ENCODE measurements at regions not wholly inside any gene's neighbourhood (a gene's known extent, or its start where the extent isn't known, plus 50 kb on each side); places are given as distances from the start of the nearest gene placed in this dataset.

DNA sequence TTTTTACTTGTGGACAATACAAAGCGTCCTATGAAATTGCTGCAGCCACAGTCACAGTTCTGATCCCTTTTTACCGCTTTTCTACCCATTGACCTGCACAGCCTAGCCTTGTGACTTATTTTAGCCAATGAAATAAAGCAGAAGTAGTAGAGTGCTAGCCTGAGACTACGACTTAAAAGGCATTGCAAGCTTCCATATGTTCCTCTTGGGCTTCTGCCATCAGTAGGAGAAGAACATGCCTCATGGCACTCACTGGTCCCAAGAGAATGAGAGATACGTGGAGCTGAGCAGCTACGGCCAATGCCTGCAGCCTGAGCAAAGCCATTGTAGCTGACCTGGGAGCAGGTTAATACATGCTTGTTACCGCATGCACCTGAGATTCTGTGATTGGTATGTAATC lies 416.6 kb upstream of the CLINT1 start:
- intact Hi-C loops (cut with micrococcal nuclease), result no loop called here
- ChIA-PET CTCF (no interaction called here), POLR2A (no interaction called here)
- no peaks in the 10 kb centered on the region for H3K27me3 Mint-ChIP-seq
- H3K9me3 Mint-ChIP-seq, result no peaks in the 10 kb centered on the region
- H3K36me3 Mint-ChIP-seq, result no peaks in the 10 kb centered on the region
- no peak for DNase-seq
- no peak overlapping the region for H3K4me3 Mint-ChIP-seq
- no peak overlapping the region for H3K27ac Mint-ChIP-seq
- H3K4me1 Mint-ChIP-seq (ENCODE audit: low read depth), result no peaks in the 10 kb centered on the region

DNA sequence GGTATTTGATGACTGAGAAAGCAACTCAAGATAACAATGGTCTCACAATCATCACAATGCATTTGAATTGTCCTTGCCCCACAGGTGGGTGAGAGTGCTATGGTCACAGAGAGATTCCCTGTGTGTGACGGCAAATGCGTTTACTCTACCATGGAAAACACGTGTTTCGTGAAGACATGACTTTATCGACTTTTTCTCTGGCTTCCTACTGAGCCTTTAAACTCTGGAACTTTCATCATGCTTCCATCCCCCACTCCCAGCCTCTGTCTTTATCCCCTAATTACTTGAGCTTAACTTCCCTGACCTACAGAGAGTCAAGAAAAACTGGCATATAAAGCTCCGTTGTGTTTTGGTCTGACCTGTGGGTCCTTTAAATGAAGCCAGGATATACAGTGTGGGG lies 414.1 kb upstream of the CLINT1 start:
- H3K4me3 Mint-ChIP-seq, result no peak overlapping the region
- ChIA-PET POLR2A (no interaction called here), CTCF (no interaction called here)
- intact Hi-C loops (cut with micrococcal nuclease), result no loop called here
- H3K27me3 Mint-ChIP-seq, result no peaks in the 10 kb centered on the region
- no peak for DNase-seq
- H3K27ac Mint-ChIP-seq, result no peak overlapping the region
- no peaks in the 10 kb centered on the region for H3K9me3 Mint-ChIP-seq
- no peaks in the 10 kb centered on the region for H3K36me3 Mint-ChIP-seq
- H3K4me1 Mint-ChIP-seq (ENCODE audit: low read depth), result no peaks in the 10 kb centered on the region

DNA sequence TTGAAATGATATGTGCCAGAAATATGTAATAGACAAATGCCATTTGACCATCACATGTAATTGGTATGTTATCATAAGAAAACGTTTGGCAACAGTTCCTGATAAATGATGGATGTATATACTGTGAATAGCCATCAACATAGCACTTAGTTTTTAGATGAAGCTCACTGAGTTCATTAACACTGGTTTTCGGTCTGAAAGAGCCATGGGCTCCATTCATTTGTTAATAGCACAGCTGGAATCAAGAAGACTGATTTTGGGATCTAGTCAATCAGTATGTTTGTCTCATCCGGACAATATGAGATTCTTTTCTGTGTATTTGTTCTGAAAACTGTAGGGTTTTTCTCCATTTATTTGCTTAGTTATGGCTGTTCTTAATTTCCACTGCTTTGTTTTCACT lies 413.5 kb upstream of the CLINT1 start:
- Mint-ChIP-seq H3K27ac (no peak overlapping the region), H3K36me3 (no peaks in the 10 kb centered on the region), H3K9me3 (no peaks in the 10 kb centered on the region), H3K4me1 (ENCODE audit: low read depth) (no peaks in the 10 kb centered on the region), H3K4me3 (no peak overlapping the region), H3K27me3 (no peaks in the 10 kb centered on the region)
- intact Hi-C loops (cut with micrococcal nuclease), result no loop called here
- ChIA-PET CTCF (no interaction called here), POLR2A (no interaction called here)
- no peak for DNase-seq

DNA sequence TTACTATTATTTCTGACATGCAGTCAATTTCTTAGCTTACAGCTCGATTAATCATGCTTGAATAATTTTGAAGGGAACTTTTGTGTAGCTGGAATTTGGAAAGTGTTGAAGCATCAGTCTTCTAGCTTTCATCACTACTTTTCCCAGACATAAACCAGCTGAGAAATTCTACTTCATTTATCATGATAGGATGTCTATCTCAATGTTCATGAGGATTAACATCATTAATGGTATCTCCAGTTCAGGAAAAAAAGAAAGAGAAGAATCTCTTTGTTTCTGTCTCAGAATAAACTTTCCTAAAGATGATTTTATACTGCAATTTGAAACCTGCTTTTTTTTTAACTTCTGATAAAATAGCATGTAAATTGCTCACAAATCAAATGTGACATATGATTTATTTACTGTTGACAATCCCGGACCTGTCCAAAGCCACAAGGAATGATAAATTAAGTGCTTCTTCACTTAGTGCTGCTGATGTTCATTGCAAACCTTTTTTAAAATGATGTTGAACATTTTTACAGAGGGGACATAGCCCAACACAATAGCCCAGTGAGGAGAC lies 412.1 kb upstream of the CLINT1 start:
- intact Hi-C loops (cut with micrococcal nuclease), result no loop called here
- Mint-ChIP-seq H3K4me3 (no peak overlapping the region), H3K9me3 (no peaks in the 10 kb centered on the region), H3K36me3 (no peaks in the 10 kb centered on the region), H3K27ac (no peak overlapping the region), H3K4me1 (ENCODE audit: low read depth) (no peaks in the 10 kb centered on the region), H3K27me3 (no peaks in the 10 kb centered on the region)
- ChIA-PET CTCF (interaction anchor here (0.7 kb wide), 1 partner anchor 1727 kb away, joined by 3 read pairs; no protein-coding TSS in a partner anchor), POLR2A (no interaction called here)
- DNase-seq, result no peak

DNA sequence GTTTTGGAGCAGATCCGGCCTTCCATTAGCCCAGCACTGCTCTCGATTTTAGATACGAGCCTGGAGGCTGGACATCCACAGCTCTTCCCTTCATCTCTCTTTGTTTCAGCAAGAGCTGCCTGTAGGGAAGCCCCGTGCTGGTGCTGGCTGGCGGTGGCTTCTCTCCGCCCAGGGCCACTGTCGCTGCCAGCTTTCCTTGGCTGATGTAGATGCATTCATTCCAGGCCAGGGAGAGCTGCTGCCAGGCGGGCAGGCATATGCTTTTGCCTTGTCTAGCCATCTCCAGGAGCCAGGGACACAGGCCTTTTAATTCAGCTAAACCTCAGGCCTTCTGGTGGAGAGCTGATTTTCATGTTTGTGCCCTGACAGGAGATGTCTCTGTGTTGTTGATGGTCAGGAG lies 409.3 kb upstream of the CLINT1 start:
- DNase-seq, result no peak
- intact Hi-C loops (cut with micrococcal nuclease), result no loop called here
- Mint-ChIP-seq H3K27ac (no peak overlapping the region), H3K4me3 (no peak overlapping the region), H3K4me1 (ENCODE audit: low read depth) (no peaks in the 10 kb centered on the region), H3K36me3 (no peaks in the 10 kb centered on the region), H3K27me3 (peaks cover 4% of the 10 kb centered on the region), H3K9me3 (no peaks in the 10 kb centered on the region)
- ChIA-PET POLR2A (no interaction called here), CTCF (no interaction called here)

DNA sequence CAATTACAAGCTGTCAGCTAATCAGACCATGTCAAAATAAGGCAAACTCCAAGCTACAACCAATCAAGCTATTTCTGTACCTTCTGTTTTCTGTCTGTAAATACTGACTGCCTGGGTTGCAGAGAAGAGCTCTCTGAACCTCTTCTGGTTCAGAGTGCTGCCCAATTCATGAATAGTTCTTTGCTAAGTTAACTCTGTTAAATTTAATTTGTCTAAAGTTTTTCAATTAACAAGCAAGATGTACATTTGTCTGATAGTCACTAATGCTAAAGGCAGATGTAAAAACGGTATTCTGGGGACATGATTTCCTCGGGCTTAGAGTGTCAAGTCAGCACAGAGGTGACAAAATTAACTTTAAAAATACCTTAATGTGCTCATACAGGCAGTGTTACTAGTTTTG lies 408.3 kb upstream of the CLINT1 start:
- intact Hi-C loops (cut with micrococcal nuclease), result no loop called here
- Mint-ChIP-seq H3K27me3 (peaks cover 4% of the 10 kb centered on the region), H3K27ac (no peak overlapping the region), H3K4me3 (no peak overlapping the region), H3K36me3 (no peaks in the 10 kb centered on the region), H3K9me3 (no peaks in the 10 kb centered on the region), H3K4me1 (ENCODE audit: low read depth) (no peaks in the 10 kb centered on the region)
- POLR2A ChIA-PET, result no interaction called here
- DNase-seq, result no peak
- CTCF ChIA-PET, result no interaction called here

DNA sequence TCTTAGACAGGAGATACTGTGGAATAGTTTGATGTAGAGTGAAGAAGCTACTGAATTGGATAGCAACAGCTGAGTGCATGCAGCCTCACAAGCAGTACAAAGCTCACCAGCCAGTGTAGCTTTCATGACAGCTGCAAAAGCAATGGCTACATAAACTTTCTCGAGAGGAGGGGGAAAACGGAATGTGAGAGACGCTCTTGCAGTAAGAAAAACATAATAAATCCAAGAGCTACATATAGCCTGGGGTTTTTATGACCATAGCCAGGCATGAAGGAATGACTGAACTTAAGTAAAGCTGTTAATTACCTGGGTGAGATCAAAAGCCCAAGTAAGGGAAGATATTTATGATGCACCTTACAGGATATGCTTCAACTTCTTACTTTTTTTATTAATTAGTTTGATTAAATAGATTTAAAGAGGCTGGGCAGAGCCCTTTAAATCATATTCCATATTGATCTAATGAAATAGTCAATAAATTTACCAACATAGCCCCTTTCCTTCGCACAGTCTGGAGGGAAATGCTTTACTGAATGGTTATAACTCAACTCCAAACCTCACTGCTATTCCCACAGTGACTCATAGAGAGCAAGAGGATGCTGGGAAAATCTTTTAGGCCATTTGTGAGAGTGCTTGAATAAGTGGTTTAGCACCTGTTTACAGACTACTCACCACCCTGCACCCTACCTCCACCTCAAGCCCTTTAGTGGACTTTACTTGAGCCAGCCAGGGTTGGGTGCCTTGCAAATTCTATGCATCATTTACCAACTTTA lies 407.2 kb upstream of the CLINT1 start:
- intact Hi-C loops (cut with micrococcal nuclease), result no loop called here
- DNase-seq, result no peak
- POLR2A ChIA-PET, result no interaction called here
- H3K36me3 Mint-ChIP-seq, result no peaks in the 10 kb centered on the region
- H3K27ac Mint-ChIP-seq, result no peak overlapping the region
- no peaks in the 10 kb centered on the region for H3K4me1 Mint-ChIP-seq (ENCODE audit: low read depth)
- H3K4me3 Mint-ChIP-seq, result no peak overlapping the region
- peaks cover 4% of the 10 kb centered on the region for H3K27me3 Mint-ChIP-seq
- CTCF ChIA-PET, result no interaction called here
- no peaks in the 10 kb centered on the region for H3K9me3 Mint-ChIP-seq

DNA sequence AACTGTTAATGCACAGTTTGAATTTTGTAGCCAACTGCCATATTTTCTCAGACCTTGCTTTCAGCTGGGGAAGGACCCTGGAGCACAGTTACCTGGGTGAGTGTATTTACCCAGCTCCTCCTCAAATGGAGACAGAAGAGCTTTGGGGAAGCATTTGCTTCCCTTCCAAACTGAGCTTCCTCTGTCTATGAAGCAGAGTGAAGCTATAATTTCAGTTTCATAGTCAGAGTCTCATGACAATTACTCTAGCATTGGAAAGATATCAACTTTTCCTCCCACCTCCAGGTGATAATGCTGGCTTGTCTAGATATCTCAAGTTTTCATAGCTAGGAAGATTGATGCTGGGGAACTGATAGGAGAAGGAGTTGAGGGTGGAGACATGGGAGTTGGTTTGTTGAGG lies 406.4 kb upstream of the CLINT1 start:
- ChIA-PET POLR2A (no interaction called here), CTCF (no interaction called here)
- DNase-seq, result no peak
- Mint-ChIP-seq H3K9me3 (no peaks in the 10 kb centered on the region), H3K4me3 (no peak overlapping the region), H3K4me1 (ENCODE audit: low read depth) (no peaks in the 10 kb centered on the region), H3K36me3 (no peaks in the 10 kb centered on the region), H3K27me3 (peaks cover 4% of the 10 kb centered on the region), H3K27ac (no peak overlapping the region)
- intact Hi-C loops (cut with micrococcal nuclease), result no loop called here

DNA sequence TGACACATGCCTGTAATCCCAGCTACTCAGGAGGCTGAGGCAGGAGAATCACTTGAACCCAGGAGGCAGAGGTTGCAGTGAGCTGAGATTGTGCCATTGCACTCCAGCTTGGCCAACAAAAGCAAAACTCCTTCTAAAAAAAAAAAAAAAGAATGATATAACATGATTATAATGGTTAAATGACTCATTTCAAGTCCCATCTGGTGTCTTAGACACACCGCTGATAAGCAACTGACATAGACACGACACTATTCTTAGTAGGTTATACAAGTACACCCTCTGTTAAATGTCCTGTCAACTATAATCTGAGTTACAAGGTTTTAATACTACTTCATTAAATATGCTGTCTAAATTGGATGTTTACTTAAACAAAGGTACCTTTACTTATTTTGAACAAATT lies 405.3 kb upstream of the CLINT1 start:
- H3K4me3 Mint-ChIP-seq, result no peak overlapping the region
- CTCF ChIA-PET, result no interaction called here

DNA sequence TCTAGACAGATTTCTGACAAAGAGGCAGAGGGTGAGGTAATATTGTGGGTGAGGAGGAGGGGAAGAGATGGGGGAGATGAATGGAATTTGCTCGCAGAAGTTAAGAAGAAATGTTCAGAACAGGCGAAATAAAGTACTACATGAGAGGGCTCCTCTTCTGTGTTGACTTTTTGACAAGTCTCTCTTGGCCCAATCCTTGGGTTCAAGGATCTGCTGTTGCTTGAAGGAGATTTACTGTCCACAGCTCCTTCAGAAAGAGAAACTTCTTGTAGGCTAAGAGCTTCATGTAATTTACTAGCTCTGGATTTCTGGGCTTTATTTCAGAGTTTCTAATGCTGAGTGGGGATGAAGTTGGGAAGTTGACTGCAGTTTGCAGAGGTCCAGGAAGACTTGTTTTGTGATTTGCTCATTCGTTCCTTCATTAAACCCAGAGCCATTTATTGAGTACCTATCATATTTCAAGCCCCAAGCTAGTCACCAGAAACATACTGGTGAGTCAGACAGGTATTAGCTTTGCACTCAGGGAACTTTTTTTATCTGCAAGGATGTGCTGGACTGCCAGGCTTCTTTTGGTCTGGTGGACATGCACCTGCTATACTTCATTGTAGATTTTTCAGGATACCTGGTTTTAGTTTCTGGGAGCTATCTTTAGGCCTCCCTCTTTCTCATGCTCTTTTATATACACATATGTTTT lies 402.9 kb upstream of the CLINT1 start:
- Mint-ChIP-seq H3K36me3 (no peaks in the 10 kb centered on the region), H3K4me1 (ENCODE audit: low read depth) (no peaks in the 10 kb centered on the region), H3K27ac (no peak overlapping the region), H3K27me3 (peaks cover 4% of the 10 kb centered on the region), H3K9me3 (no peaks in the 10 kb centered on the region), H3K4me3 (no peak overlapping the region)
- no peak for DNase-seq
- intact Hi-C loops (cut with micrococcal nuclease), result no loop called here
- CTCF ChIA-PET, result interaction anchor here (0.6 kb wide), 1 partner anchor 139 kb away, joined by 4 read pairs; no protein-coding TSS in a partner anchor
- POLR2A ChIA-PET, result no interaction called here

More for the DNA sequence above, 405.3 kb upstream of the CLINT1 start:
- no peak overlapping the region for H3K27ac Mint-ChIP-seq
- no peaks in the 10 kb centered on the region for H3K4me1 Mint-ChIP-seq (ENCODE audit: low read depth)
- peaks cover 4% of the 10 kb centered on the region for H3K27me3 Mint-ChIP-seq
- intact Hi-C loops (cut with micrococcal nuclease), result no loop called here
- POLR2A ChIA-PET, result no interaction called here
- no peaks in the 10 kb centered on the region for H3K36me3 Mint-ChIP-seq
- H3K9me3 Mint-ChIP-seq, result no peaks in the 10 kb centered on the region
- no peak for DNase-seq

DNA sequence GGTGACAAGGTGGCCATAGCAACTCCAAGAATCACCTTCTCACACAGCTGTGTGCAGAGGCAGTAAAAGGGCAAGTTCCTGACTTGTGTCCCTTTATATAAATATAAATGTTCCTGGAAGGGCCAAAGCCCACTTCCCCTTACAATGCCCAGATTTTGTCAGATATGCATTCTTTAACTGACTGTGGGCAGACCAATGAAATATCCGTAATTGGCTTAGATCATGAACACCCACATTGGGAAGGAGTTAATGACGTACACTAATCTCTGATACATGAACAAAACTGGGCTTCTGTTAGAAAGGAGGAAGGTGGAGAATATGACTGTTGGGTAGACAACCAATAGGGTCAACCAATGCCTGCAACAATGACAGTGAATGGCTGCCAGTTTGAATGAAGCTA lies 397.2 kb upstream of the CLINT1 start:
- no peak overlapping the region for H3K4me3 Mint-ChIP-seq
- no peaks in the 10 kb centered on the region for H3K9me3 Mint-ChIP-seq
- no peaks in the 10 kb centered on the region for H3K36me3 Mint-ChIP-seq
- POLR2A ChIA-PET, result no interaction called here
- no peak for DNase-seq
- H3K27me3 Mint-ChIP-seq, result no peaks in the 10 kb centered on the region
- H3K4me1 Mint-ChIP-seq (ENCODE audit: low read depth), result no peaks in the 10 kb centered on the region
- CTCF ChIA-PET, result no interaction called here
- H3K27ac Mint-ChIP-seq, result no peak overlapping the region
- intact Hi-C loops (cut with micrococcal nuclease), result no loop called here

DNA sequence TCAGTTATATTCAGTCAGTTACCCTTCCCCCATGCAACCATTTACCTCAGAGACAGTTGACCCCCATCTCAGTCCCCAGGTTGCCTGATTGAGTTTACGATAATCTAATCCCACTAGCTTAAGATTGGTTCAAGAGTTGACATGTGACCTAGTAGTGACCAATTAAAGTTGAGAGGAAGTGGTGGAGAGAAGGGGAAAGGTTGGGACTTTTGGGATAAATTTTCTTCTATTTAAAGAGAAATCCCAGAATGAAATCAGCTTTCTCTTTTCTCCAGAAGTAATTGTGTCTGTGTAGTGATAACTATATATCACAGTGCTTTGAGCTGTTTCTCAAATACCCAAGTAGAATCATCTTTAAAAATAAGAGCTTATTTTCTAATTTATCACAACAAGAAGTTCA lies 396.7 kb upstream of the CLINT1 start:
- DNase-seq, result no peak
- POLR2A ChIA-PET, result no interaction called here
- Mint-ChIP-seq H3K27ac (no peak overlapping the region), H3K27me3 (no peaks in the 10 kb centered on the region), H3K9me3 (no peaks in the 10 kb centered on the region), H3K36me3 (no peaks in the 10 kb centered on the region), H3K4me1 (ENCODE audit: low read depth) (no peaks in the 10 kb centered on the region), H3K4me3 (no peak overlapping the region)
- CTCF ChIA-PET, result no interaction called here
- intact Hi-C loops (cut with micrococcal nuclease), result no loop called here

DNA sequence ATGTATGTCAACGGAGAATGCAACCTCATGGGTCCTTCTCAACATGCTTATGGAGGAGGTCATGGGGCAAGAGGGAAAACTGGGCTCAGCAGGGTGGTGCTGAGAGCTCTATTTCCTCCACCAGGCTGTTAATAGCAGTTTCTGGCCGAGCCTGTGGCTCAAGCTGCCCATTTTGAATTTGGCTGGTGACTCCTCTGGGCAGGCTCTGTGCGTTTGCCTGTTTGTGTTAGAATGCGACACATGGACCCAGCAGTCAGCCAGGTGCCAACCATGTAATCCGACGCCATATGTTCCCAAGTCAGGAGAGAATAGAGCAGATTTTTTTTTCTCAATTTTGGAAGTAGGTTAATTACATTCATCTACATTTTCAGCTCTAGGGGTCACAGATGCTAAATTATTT lies 387.7 kb upstream of the CLINT1 start:
- Mint-ChIP-seq H3K27ac (no peak overlapping the region), H3K27me3 (peaks cover 2% of the 10 kb centered on the region), H3K4me1 (ENCODE audit: low read depth) (no peaks in the 10 kb centered on the region), H3K9me3 (no peaks in the 10 kb centered on the region), H3K36me3 (no peaks in the 10 kb centered on the region), H3K4me3 (no peak overlapping the region)
- CTCF ChIA-PET, result no interaction called here
- no peak for DNase-seq
- POLR2A ChIA-PET, result no interaction called here
- intact Hi-C loops (cut with micrococcal nuclease), result no loop called here
